Esophagus squamous epithelium (tissue), 5 donors: ENCODE measurements at regions not wholly inside any gene's neighbourhood (a gene's known extent, or its start where the extent isn't known, plus 50 kb on each side); places are given as distances from the start of the nearest gene placed in this dataset.

Experiments used
- DNase-seq: peaks from one replicate; lab custom pipeline; 2025; lab: John Stamatoyannopoulos, UW
- H3K27ac ChIP-seq, 4 donors: fragments of 200-600 bp; sonication (generic); one replicate each; pipeline ENCODE4 v1.5.1; 2016 to 2019; ENCODE audit warnings: mild to moderate bottlenecking in 1 of 4
- H3K27me3 ChIP-seq, 4 donors: fragments of 200-600 bp; sonication (generic); 1 replicate in 3 of 4; 2 replicates in 1 of 4; pipeline versions ENCODE4 v1.5.1 to v1.6.0; 2017 to 2021; ENCODE audit warnings: antibody characterized with exemption in 1 of 4
- H3K36me3 ChIP-seq, 3 donors: fragments of 200-600 bp; sonication (generic); one replicate each; pipeline ENCODE4 v1.5.1; 2016 to 2019
- H3K4me1 ChIP-seq, 3 donors: fragments of 200-600 bp; sonication (generic); one replicate each; pipeline ENCODE4 v1.5.1; 2017 to 2019
- H3K4me3 ChIP-seq, 4 donors: fragments of 200-600 bp; sonication (generic); 1 replicate in 3 of 4; 2 replicates in 1 of 4; pipeline ENCODE4 v1.5.1; 2016 to 2019; ENCODE audit warnings: mild to moderate bottlenecking in 2 of 4, moderate library complexity in 1 of 4
- H3K9me3 ChIP-seq, 3 donors: fragments of 200-600 bp; sonication (generic); one replicate each; pipeline ENCODE4 v1.5.1; 2016 to 2019
- POLR2A ChIP-seq, 4 donors: fragments of 450-650 bp; IDR thresholded peaks; one replicate each; pipeline ENCODE4 v1.6.1; 2017; ENCODE audit warnings: antibody characterized with exemption in 4 of 4, mild to moderate bottlenecking in 4 of 4, moderate library complexity in 3 of 4
- WGBS, 2 donors: methylation state at CpG; one replicate each; pipeline ENCODE4 v1.1.5; 2018; 5-methylcytosine and 5-hydroxymethylcytosine counted together
- intact Hi-C: fragments of 100-400 bp; cut with DNase I; formaldehyde crosslinking; loops from one replicate; pipeline ENCODE4 v1.15.0; 2022
- TF ChIP-seq, protein P1 (sequence below), 6 experiments: fragments of 450-650 bp in 4 of 6; fragments of 200-600 bp in 2 of 6; sonication (generic) in 2 of 6; IDR thresholded peaks; one replicate each; pipeline ENCODE4 v1.5.1; 2016 to 2019; ENCODE audit warnings: antibody characterized with exemption in 6 of 6, mild to moderate bottlenecking in 4 of 6, moderate library complexity in 4 of 6
- donor health status: DM: yes; HTN: yes; CAD: no.

DNA sequence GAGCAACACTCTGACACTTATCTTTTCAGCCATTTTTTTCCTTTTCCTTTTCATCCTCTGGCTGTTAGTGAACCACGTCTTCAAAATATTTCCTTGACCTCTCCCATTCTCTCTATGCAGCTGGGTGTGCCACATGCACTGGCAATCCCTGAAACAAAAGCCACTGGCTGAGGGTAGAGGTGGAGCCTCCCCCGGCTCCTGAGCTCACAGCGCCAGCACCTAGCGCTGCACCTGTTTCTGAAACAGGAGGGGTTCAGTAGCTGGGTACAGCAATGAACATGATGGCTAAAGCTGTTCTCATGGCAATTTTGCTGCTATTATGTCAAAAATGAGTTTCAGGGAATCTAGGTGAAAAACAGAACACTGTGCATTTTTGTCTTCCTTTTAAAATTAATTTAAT is 314.7 kb upstream of the ATP10A start:
- DNase-seq, result no peak
- 47 to 51% methylated on average over 4 of the region's 4 CpGs for WGBS, 2 donors
- no peaks in the 10 kb centered on the region for H3K9me3 ChIP-seq

DNA sequence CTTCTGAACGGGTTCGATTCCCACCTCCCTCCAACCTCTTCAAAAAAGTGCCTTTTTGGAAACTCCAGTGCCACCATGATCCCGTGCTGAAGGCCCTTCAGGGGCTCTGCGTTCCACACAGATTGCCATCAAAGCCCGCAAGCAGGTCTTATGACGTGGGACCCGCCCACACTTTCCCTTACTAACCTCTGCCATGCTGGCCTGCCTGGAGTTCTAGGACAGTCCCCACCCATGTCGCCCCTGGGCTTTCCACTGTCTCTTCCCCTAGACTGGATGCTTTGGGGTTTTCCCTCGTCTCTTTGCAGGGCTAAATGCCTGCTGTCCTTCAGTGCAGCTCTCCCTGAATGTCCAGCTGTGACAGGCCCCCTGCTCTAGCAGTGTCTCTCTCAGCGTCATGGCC is 313.7 kb upstream of the ATP10A start:
- TF ChIP-seq, protein P1, sequence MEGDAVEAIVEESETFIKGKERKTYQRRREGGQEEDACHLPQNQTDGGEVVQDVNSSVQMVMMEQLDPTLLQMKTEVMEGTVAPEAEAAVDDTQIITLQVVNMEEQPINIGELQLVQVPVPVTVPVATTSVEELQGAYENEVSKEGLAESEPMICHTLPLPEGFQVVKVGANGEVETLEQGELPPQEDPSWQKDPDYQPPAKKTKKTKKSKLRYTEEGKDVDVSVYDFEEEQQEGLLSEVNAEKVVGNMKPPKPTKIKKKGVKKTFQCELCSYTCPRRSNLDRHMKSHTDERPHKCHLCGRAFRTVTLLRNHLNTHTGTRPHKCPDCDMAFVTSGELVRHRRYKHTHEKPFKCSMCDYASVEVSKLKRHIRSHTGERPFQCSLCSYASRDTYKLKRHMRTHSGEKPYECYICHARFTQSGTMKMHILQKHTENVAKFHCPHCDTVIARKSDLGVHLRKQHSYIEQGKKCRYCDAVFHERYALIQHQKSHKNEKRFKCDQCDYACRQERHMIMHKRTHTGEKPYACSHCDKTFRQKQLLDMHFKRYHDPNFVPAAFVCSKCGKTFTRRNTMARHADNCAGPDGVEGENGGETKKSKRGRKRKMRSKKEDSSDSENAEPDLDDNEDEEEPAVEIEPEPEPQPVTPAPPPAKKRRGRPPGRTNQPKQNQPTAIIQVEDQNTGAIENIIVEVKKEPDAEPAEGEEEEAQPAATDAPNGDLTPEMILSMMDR (IDR thresholded peaks at IDR 0.05), result no peak
- TF ChIP-seq POLR2A (IDR thresholded peaks at IDR 0.05), result no peak
- no peaks in the 10 kb centered on the region for H3K9me3 ChIP-seq
- no peak for DNase-seq
- no peaks in the 10 kb centered on the region for H3K27me3 ChIP-seq
- H3K4me3 ChIP-seq, result no peak overlapping the region
- intact Hi-C loops, result no loop called here
- no peak overlapping the region for H3K27ac ChIP-seq
- H3K4me1 ChIP-seq, result no peaks in the 10 kb centered on the region
- H3K36me3 ChIP-seq, result no peaks in the 10 kb centered on the region
- 65 to 82% methylated on average over 7 to 9 of the region's 10 CpGs for WGBS, 2 donors

More for the DNA sequence above, 314.7 kb upstream of the ATP10A start:
- intact Hi-C loops, result no loop called here
- no peak for TF ChIP-seq POLR2A (IDR thresholded peaks at IDR 0.05)
- TF ChIP-seq, protein P1 (IDR thresholded peaks at IDR 0.05), result no peak
- no peaks in the 10 kb centered on the region for H3K27me3 ChIP-seq
- H3K36me3 ChIP-seq, result no peaks in the 10 kb centered on the region
- no peak overlapping the region for H3K27ac ChIP-seq
- no peaks in the 10 kb centered on the region for H3K4me1 ChIP-seq
- no peak overlapping the region for H3K4me3 ChIP-seq

DNA sequence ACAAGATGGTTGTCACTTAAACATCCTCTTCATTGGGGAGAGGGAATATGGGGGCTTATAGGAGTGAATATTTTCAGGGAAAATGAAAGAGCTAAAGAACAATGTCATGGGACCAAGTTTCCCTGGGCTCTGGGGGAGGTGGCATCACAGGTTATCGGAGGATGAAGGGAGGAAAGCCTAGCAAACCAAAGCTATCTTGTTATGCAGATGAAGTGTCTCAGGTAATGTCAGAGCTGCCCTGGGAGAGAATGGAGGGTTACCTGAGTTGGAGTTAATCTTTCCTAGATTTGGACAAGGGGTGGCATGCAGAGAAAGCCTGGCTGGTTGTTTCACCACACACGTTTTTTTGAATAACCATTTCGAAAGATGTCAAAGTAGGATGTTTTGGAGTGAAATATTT is 308.1 kb upstream of the ATP10A start:
- intact Hi-C loops, result no loop called here
- no peak for DNase-seq
- Histone ChIP-seq H3K4me1 (no peaks in the 10 kb centered on the region), H3K27me3 (no peaks in the 10 kb centered on the region), H3K36me3 (no peaks in the 10 kb centered on the region), H3K4me3 (no peak overlapping the region), H3K9me3 (no peaks in the 10 kb centered on the region), H3K27ac (no peak overlapping the region)
- 52 to 59% methylated on average over 3 of the region's 3 CpGs for WGBS, 2 donors
- TF ChIP-seq, protein P1 (IDR thresholded peaks at IDR 0.05), result no peak
- no peak for TF ChIP-seq POLR2A (IDR thresholded peaks at IDR 0.05)

DNA sequence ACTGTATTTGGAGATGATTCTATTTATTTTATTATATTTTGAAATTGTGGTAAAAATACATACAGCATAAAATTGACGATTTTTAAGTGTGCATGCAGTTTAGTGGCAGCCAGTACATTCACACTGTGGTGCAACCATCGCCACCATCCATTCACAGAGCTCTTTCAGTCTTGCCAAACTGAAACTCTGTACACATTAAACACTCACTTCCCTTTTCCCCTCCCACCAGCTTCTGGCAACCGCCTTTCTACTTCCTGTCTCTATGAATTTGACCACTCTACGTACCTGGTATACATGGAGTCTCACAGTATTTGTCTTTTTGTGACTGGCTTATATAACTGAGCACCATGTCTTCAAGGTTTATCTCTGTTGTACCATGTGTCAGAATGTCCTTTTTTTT is 303.3 kb upstream of the ATP10A start:
- DNase-seq, result no peak
- H3K27me3 ChIP-seq, result no peaks in the 10 kb centered on the region
- H3K27ac ChIP-seq, result no peak overlapping the region
- WGBS, 2 donors, result 63 to 75% methylated on average over 4 of the region's 4 CpGs
- no peaks in the 10 kb centered on the region for H3K36me3 ChIP-seq
- no peaks in the 10 kb centered on the region for H3K4me1 ChIP-seq
- H3K4me3 ChIP-seq, result no peak overlapping the region
- intact Hi-C loops, result no loop called here
- peaks cover 0 to 7% (median 0%) of the 10 kb centered on the region in 3 donors for H3K9me3 ChIP-seq
- TF ChIP-seq, protein P1 (IDR thresholded peaks at IDR 0.05), result no peak

DNA sequence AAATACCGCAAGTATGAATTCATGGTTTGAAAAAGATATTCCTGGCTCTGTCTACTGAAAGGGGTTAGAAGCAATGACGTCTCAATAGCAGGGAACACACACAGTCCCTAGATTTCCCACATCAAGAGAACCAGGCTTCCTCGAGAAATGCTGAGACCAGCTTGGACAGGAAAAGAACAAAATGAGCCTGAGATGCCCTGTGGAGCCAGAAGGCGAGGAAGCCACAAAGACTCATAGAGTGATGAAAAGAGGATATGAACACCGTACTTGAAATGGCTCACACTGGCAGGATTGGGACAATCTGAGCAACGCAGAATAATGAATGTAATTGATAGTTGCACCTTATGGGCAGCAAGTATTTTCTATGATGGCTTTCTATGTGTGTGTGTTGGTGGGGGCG is 302.4 kb upstream of the ATP10A start:
- WGBS, 2 donors, result 78 to 87% methylated on average over 6 to 7 of the region's 7 CpGs
- Histone ChIP-seq H3K27me3 (no peaks in the 10 kb centered on the region), H3K4me3 (no peak overlapping the region), H3K36me3 (no peaks in the 10 kb centered on the region), H3K9me3 (peaks cover 0 to 7% (median 0%) of the 10 kb centered on the region in 3 donors), H3K27ac (no peak overlapping the region), H3K4me1 (no peaks in the 10 kb centered on the region)
- intact Hi-C loops, result no loop called here
- TF ChIP-seq, protein P1 (IDR thresholded peaks at IDR 0.05), result no peak
- TF ChIP-seq POLR2A (IDR thresholded peaks at IDR 0.05), result no peak
- DNase-seq, result no peak
